Activated CD4-positive, alpha-beta T cell treated with anti-CD3 and anti-CD28 coated beads, Interleukin-2, Interleukin-4, amounts not matched to agents 100 ng/mL and 50 ng/mL, durations not matched to agents 16 hours and 8 hours (primary cell): ENCODE measurements at regions not wholly inside any gene's neighbourhood (a gene's known extent, or its start where the extent isn't known, plus 50 kb on each side); places are given as distances from the start of the nearest gene placed in this dataset.
"Not testable (repeated sequence)": the region's sequence is repeated elsewhere in the genome, so short reads cannot be mapped to it uniquely, and the experiment has no call there.

ENCODE experiments used
- DNase-seq: peaks from one replicate; pipeline ENCODE4 v3.0.0-alpha.2; 2020; ENCODE audit warnings: low spot score

DNA sequence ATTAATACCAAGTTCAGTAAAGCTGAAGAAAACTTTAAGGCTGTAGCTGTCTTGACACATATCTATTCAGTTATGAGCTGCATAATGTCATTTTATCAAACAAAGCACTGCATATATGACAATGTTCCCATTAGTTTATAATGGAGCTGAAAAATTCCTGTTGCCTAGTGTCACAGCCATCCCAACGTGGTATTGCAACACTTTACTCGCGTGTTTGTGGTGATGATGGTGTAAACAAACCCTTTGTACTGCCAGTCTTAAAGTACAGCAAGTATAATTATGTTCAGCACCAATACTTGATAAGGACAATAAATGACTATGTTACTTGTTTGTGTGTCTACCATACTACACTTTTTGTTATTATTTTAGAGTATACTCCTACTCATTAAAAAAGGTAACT is 1415.6 kb upstream of the PCDH7 start:
- no peak for DNase-seq

DNA sequence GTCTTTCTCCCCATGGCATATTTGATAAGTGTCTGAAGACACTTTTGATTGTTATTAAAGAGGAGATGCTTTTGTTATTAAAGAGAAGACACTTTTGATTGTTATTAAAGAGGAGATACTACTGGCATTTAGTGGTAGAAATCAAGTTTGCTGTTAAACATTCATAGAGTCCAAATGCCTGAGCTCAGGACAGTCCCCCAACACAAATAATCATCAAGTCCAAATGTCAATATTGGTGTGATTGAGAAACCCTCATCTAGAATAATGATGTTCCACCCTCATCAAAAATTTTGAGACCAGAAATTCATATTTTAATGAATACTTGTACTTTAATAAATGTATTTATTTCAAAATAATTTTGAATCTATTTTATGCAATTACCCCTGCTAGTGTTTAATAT is 1412.9 kb upstream of the PCDH7 start:
- no peak for DNase-seq

DNA sequence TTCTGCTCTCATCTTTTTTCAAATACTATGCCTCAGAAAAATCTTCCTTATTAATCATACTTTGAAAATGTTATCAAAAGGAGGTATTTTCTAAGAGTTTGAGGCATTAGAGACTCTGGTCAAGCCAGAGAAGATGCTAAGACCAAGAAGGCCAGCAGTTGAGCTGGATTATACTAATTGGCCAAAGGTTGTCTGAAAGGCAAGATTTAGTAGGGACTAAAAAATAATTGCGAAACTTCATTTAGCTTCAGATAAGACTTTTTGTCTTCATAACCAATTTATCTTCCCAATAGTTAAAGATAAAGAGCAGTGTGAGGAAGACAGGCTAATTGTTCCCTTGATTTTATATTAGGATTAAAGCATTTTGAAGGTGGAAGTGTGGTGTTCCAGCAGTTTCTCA is 1412.4 kb upstream of the PCDH7 start:
- no peak for DNase-seq

DNA sequence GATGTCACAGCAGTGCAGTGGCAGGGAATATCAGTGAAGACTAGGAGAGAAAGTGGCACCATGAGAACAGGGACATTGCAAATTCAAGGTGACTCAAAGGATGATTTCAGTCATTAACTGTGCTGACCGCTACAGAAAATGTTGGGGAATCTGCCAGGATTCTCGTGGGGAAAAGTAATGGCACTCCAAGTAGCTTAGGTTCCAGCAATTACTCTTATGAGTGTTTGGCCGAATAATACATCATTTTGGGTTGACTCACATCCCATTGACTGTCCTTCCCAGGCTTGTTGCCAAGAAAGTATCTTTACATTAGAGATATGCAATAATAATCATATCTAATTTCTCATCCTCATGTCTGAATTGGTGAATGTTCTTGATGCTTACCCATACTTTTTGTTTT is 1411.1 kb upstream of the PCDH7 start:
- DNase-seq = no peak

DNA sequence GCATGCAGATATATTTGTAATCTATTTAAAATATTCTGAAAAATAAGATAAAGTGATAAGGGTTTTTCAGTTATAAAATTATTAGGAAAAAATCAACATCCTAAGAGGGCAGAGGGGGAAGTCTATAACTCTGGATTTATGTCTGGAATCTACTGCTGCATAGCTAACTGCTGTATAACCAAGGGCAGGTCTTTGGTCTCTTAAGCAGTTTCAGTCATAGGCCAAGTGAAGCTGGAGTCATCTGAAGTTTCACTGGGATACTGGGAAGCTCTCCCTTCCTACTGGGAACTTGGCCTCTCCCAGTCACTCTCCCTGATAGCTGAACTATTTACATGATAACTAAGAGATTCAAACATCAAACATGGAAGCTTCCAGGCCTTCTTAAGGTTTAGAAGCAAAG is 1409.9 kb upstream of the PCDH7 start:
- no peak for DNase-seq

DNA sequence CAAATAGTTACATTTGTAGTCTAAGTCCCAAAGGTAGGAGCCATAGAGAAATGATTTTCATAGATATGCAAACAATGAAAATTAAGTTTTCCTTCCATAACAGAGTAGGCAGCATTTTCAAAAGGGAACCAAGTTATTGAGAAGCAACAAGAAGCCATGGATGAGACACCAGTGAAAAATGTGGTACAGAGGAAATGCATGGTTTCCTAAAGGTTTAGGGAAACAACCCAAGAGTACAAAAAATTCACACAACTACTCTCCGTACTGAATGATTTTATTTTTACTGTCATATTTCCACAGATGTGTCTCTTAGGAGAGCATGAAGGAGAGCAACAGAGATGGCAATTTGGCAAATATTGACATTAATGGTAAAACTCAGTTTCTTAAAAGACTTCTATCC is 1408.9 kb upstream of the PCDH7 start:
- DNase-seq = no peak

DNA sequence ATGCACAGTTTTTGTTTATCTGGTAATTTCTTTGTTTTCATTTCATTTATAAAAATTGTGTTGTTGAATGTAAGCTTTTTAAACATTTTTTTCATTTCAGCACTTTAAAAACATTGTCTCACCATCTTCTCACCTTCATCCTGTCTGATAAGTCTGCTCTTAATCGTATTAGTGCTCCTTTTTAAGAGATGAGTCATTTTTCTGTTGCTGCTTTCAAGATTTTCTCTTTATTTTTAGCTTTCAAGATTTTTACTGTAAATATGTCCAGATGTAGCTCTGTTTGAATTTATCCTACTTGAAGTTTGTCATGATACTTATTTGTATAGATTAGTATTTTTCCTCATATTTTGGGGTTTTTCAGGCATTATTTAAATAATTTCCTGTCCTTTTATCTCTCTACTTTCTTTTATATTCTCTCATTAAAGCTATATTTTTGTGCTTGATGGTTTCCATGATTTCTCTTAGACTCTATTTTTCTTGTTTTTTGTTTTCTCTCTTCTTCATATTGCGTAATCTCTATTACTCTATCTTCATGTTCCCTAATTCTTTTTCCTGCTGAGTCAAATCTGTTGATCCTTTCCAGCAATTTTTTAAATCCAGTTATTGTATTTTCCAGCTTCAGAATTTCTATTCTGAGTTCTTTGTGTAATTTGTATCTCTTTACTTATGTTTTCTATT is 1400.4 kb upstream of the PCDH7 start:
- DNase-seq = no peak

DNA sequence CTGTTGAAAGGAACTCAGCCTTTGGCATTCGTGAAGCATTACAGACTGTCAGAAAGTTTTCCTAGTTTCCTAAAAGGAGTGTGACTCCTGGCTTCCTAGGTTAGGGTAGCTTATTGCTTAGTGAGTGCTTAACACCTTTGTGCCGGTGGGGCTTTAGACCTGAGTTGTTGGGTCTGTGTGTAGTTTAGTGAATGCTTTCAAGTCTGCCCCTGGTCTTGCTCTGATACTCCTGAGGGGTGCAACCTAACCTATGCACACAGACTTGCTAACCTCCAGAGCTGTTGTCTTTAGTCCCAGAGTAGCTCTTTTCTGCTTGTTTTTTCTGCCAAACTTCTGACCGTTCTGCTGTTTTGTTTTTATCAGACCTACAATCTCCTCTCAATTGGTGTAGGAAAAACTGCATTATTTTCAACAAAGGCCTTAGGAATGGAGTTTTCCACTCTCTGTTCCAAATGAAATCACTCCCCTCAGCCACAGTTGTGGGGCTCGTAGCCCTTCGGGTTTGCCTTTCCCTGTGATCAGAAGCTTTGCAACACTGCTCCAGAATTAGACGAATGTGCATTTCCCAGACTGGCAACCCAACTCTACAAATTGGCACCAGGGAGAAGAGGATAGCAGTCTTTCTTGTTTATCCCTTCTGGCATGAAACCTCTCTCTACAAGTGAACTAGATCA is 1399.1 kb upstream of the PCDH7 start:
- DNase-seq = no peak

DNA sequence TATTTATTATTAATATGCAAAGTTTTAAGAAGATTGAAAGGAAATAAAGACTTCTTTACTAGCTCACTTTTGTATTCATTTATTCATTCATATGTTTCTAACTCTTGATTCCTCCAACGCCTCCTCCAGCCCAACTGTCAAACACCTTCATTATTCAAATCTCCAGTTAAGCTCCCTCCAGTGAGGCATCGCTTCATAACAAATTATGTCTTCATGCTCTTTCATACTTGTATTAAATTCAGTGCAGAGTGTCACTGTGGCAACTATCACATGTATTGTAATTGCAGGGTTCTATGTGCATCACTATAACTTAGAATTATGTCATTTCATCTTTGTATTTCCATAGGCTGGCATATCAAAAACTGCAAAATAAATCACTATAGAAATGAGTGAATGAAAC is 1394.2 kb upstream of the PCDH7 start:
- DNase-seq = no peak

DNA sequence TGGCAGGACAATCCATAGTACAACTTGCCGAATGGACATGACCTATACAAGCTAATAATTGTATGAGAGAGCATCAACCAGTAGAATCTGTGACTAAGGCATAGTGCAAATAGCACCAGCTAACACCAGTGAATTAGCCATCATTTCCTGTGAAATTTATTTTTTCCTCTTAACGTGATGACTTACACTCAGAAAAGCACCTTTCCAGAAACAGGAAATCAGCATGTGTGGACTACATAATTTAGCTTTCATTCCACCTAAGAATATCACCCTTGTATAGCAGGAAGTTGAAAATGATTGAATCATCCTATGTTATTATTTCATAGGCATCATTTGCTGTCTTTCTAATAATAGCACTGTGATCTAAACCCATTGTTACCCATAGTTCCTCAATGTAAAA is 1393.4 kb upstream of the PCDH7 start:
- DNase-seq = no peak

DNA sequence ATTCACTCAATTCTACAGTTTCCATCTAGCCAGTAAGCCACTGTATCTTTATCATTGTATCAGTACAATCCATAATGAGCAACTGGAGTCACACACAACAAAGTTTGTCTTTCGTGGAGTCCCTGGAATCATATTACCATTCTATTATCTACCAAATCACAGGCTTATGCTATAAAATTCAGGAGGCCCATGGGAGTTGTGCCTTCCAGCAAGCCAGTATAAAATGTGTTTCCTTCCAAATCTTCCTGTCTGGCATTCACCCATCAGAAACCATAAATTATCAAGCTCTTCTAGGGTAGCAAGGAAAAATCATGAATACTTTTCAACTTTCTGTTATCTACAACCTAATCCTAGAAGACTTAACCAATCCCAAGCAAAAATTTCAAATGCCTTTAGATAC is 1383.3 kb upstream of the PCDH7 start:
- no peak for DNase-seq

DNA sequence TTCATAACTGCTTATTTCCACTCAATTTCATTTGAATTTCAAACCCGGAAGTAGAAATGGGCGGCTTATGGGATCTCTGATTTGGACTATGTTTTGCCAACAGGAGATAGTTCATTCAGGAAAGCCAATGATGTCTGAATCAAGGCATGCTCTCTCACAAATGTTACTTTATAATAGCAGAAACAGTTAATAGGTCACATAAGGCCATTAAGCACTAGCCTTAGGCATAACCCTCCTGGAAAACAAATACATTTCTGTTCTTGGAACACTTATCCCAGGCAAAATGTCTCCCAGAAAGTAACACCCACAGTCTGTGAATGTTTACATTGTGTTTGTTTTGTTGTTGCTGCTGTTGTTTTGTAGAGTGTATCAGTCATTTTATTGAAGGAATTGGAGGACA is 1347.2 kb upstream of the PCDH7 start:
- DNase-seq = no peak

DNA sequence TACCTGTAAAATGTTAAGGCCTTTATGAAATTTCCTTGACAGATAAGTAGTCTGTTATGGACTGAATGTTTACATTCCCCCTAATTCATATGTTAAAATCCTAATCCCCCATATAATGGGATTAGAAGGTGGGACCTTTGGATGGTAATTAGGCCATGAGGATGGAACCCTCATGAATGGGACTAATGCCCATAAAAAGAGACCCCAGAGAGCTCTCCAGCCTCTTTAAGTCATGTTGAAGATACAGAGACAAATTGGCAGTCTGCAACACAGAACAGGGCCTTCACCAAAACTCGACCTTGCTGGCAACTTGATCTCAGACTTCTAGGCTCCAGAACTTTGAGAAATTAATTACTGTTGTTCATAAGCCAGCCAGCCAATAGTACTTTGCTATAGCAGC is 1344.5 kb upstream of the PCDH7 start:
- no peak for DNase-seq

DNA sequence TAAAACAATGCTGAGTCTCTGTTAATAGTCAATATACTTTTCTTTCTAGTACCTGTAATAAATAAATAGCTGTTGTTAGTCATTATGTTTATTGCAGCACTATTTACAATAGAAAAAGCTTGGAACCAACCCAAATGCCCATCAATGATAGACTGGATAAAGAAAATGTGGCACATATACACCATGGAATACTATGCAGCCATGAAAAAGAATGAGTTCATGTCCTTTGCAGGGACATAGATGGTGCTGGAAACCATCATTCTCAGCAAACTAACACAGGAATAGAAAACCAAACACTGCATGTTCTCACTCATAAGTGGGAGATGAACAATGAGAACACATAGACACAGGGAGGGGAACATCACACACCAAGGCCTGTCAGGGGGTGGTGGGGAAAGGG is 1341.9 kb upstream of the PCDH7 start:
- DNase-seq = not testable (repeated sequence)

DNA sequence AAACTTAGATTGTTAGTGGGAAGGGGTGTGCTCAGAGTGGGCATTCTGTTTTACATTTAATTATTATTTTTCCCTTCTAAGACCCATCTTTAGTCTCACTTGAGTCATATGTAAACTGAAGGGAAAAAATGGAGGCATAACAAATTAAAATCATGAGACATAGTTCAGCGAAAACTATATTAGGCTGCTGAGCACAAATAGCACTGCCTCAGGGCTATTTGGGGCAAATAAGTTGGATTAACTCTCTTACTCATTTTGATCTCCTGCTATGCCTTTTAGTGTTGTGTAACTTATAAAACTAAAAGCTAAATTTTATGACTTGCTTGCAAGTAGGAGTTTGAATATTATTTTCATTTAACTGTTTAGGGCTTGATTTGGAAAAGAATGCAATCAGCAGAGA is 1329.2 kb upstream of the PCDH7 start:
- no peak for DNase-seq

DNA sequence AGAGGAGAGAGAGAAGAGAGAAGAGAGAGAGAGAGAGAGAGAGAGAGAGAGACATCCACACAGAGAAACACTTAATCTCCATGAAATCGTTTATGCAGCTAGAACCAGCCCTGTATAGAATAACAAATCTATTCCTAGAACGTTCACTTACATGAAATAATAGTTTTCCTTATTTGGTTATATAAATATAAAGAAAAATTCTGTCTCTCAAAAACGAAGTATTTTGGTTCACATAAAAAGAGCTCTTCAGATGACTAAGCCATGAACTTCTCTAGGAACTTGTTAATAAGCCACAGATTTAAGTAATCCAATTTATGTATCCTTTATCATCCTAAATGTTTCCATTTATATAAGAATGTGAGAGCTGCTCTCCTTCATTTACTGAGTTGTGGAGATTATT is 1315.1 kb upstream of the PCDH7 start:
- no peak for DNase-seq

DNA sequence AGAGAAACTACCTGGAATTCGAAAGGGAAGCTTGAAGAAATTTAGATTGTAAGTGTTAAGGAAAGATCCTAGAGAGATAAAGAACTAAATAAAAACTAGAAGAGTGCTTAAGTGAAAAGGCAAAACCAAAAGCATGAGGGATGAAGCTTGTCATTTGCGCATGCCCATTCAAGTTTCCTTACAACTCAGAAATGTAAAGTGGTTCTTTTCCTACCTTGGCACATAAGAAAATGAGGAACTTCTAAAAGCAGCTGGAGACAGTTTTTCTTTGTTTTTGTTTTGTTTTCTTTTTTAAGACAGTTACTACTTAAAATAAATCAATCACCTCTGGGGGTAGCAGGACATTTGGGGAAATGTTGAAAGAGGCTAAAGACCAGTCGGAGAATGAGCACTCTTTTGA is 1304.4 kb upstream of the PCDH7 start:
- DNase-seq = no peak

DNA sequence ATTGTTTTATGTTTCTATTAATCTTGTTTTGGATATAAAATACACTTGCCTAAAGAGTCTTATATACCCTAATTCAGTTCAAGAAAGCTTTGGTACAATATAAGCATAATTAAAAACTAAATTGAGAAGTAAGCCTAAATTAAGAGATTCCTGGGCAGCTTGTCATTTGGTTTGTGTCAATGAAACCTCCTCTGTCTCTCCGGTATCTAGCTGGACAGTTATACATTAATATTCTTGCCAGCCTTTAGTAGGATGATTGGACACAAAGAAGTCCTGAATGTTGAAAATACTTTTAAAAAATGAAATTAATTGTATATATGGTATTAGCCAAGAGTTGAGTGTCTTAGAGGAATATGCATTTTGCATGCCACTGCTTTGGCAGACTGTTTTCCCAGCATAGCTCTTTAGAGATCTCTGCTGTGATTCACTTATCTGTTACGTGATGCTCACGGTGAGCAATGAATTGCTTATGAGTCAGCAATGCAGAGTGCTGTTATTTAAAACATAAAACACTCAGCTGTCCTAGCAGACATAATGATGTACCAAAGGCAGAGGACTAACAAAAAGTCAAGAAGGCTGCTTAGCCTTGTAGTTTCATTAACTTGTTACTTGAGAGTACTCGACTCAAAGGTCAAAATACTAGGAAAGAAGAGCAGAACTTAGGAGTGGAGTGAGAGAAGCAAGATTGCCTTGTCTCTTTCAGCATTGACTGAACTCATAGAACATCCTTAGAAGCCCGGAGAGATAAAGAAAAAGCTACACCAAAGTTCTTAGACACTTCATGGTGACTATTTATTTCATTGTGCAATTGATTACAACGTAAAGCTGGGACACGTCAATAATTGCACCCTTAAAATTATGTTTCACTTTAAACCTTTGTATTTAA is 1296.1 kb upstream of the PCDH7 start:
- no peak for DNase-seq

DNA sequence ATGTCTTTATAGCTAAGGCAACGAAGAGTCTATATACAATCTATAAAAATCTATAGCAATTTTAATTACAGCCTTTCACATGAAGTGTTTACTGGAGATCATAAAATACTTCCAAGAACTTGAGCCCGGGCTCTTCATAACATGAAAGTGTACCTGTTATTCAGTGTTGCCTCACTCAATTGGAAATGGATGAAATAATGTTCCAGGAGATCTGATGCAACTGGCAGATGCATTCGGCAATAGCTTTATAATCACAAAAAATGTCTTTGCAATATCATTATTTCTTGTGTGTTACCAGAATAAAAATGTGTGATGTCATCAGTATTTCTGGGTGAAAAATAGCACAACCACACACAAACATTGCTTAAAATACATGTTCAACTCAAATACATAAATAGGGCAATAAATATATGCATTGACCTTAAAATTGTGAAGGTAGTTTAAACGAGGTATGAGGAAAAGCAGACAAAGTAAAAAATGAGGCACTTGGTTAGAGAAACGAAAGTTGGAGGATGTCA is 1266.8 kb upstream of the PCDH7 start:
- no peak for DNase-seq

DNA sequence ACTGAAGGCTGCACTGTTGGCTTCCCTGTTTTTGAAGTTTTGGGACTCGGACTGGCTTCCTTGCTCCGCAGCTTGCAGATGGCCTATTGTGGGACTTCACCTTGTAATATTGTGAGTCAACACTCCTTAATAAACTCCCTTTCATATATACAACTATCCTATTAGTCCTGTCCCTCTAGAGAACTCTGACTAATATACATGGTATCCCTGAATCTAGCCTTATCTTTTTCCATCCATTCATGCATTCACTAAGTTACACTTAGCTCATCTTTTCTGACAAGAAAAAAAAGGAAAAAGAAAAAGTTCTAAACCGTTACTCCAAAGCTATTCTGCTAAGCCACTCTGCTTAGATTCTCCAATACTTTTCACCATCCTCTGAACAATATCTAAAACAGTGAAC is 1260.2 kb upstream of the PCDH7 start:
- DNase-seq = no peak

DNA sequence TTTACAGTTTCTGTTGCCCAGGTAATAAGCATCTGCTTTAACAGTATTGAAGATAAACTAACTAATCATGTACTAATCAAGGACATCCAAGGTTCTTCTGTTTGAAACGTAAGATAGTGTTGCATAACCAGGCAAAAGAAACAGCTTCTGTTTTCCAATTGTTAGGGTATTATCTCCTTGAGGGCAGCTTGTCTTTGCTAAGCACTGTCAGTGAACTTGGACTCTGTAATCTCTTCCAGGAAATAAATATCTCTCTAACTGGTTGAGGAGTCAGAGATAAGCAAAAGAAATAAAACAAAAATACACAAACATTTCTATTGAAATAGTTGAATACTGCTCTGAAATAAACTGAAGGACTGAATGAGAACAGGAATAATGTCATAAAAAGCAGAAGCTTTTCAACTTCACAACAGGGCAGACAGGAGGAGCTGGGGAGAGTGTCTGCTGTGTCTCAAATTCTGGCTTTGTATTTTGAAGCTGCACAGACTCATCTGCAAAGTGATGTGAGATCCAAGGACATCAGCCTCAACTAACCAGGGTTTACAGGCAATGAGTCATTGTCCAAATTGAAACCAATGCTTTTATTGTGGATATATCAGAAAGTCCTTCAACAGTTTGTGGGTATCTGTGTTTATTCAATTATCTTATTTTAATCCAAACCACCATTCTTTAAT is 1253.0 kb upstream of the PCDH7 start:
- DNase-seq = no peak
